H1 (cell line): ENCODE measurements at regions not wholly inside any gene's neighbourhood (a gene's known extent, or its start where the extent isn't known, plus 50 kb on each side); places are given as distances from the start of the nearest gene placed in this dataset.

ENCODE experiments used
- ASH2L ChIP-seq: fragments of 200-600, 300-600 bp; sonication (generic); IDR thresholded peaks from one replicate; pipeline ENCODE4 v1.7.1; 2017; ENCODE audit warnings: low read length
- CBX5 ChIP-seq: fragments of 300-800, 300-1000 bp; sonication (generic); IDR thresholded peaks from 2 replicates; pipeline ENCODE4 v1.7.1; 2016; ENCODE audit warnings: antibody characterized with exemption, low read length, low read depth
- GABPA ChIP-seq: IDR thresholded peaks from 2 replicates; pipeline ENCODE4 v1.6.1; 2011; ENCODE audit warnings: mild to moderate bottlenecking, low read length, moderate library complexity, borderline replicate concordance; ENCODE audit not compliant: insufficient read depth
- GTF2F1 ChIP-seq: IDR thresholded peaks from 2 replicates; pipeline ENCODE4 v1.6.1; 2012; ENCODE audit warnings: low read depth, low read length, improper control_type of control experiment, borderline replicate concordance
- HDAC2 ChIP-seq, 2 experiments: fragments of 300-600 bp in 1 of 2; sonication (generic) in 1 of 2; IDR thresholded peaks; 2 replicates each; pipeline ENCODE4 v1.6.1; 2011 to 2012; ENCODE audit warnings: low read depth in 2 of 2, low read length in 2 of 2, mild to moderate bottlenecking in 2 of 2, moderate library complexity in 2 of 2, borderline replicate concordance in 1 of 2, inconsistent platforms in 1 of 2
- KDM5A ChIP-seq: fragments of 200-600 bp; IDR thresholded peaks from 2 replicates; pipeline ENCODE4 v1.7.1; 2012; ENCODE audit warnings: mild to moderate bottlenecking, low read length, inconsistent platforms, mixed read lengths
- RBBP5 ChIP-seq: IDR thresholded peaks from 2 replicates; pipeline ENCODE4 v1.7.1; 2012; ENCODE audit warnings: low read depth, mild to moderate bottlenecking, inconsistent platforms, low read length, moderate library complexity, borderline replicate concordance
- RFX5 ChIP-seq: IDR thresholded peaks from 2 replicates; pipeline ENCODE4 v1.6.1; 2011; ENCODE audit warnings: low read depth, low read length, improper control_type of control experiment, borderline replicate concordance
- SP1 ChIP-seq: IDR thresholded peaks from 2 replicates; pipeline ENCODE4 v1.6.1; 2011; ENCODE audit warnings: low read depth, low read length
- TF ChIP-seq, protein P1 (sequence below): IDR thresholded peaks from 2 replicates; pipeline ENCODE4 v1.6.1; 2011; ENCODE audit warnings: low read length, improper control_type of control experiment

DNA sequence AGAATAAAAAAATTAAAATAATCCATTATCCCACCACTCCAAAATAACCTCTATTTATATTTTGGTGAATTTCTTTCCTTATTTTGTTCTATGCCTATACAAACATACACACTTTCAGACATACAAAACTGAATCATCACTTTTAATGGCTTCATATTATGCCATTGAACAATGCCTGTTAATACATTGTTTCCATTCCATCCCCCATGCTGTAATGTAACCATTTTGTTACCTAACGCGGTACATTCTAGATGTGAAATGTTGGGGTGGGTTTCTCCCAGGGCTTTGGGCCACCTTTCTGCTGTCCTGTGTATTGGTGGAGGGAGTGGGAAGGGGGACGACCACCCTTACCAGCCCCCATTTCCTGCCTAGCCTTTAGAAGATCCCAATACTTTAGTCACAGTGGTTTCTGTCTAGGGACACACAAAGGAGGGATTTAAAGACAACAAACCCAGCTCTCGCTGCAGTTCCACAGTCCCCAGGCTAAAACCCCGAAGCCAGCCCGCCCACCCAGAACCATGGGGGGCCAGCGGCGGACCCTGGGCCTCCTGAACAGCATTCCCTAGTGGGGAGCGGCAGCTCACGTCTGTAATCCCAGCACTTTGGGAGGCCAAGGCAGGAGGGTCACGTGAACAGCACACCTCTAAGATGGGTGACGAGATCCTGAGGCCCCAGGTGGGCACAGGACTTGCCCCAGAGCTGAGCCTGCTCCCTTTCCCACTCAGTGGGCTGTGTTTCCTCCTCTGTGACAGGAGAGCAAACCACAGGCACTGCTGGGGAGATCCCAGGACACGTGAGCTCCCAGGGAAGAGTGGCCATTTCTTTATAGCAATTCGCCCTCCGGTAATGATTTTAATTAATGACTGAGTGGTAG is 56.9 kb upstream of the STXBP1 start (continued):
- TF ChIP-seq CBX5 (no peak), GTF2F1 (no peak), KDM5A (no peak), HDAC2 (IDR thresholded peaks at IDR 0.05; ENCODE audit: borderline replicate concordance in 1 of 2, low read depth in 2 of 2, low read length in 2 of 2) (no peak), ASH2L (no peak), GABPA (no peak), RBBP5 (no peak), SP1 (no peak), RFX5 (no peak)
- TF ChIP-seq, protein P1, sequence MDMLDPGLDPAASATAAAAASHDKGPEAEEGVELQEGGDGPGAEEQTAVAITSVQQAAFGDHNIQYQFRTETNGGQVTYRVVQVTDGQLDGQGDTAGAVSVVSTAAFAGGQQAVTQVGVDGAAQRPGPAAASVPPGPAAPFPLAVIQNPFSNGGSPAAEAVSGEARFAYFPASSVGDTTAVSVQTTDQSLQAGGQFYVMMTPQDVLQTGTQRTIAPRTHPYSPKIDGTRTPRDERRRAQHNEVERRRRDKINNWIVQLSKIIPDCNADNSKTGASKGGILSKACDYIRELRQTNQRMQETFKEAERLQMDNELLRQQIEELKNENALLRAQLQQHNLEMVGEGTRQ = no peak
